ENCODE measurements at regions not wholly inside any gene's neighbourhood (a gene's known extent, or its start where the extent isn't known, plus 50 kb on each side); places are given as distances from the start of the nearest gene placed in this dataset.

GRCh38 chr4:137421796-137422195 lies 110.5 kb downstream of the PCDH18 start:
- TF ChIP-seq CTCF (IDR thresholded peaks at IDR 0.05; ENCODE audit: insufficient read depth, low read length, poor library complexity, severe bottlenecking) (no peak), EZH2phosphoT487 (conservative IDR thresholded peaks at IDR 0.05; ENCODE audit: low read length) (no peak)

All from SU-DHL-6 (cell line).